Stimulated activated CD8-positive, alpha-beta memory T cell treated with anti-CD3 and anti-CD28 coated beads, Interleukin-15, amount 100 ng/mL, for 48 hours (primary cell): ENCODE measurements at regions not wholly inside any gene's neighbourhood (a gene's known extent, or its start where the extent isn't known, plus 50 kb on each side); places are given as distances from the start of the nearest gene placed in this dataset.
"Not testable (repeated sequence)": the region's sequence is repeated elsewhere in the genome, so short reads cannot be mapped to it uniquely, and the experiment has no call there.

Experiments
- DNase-seq, 2 donors: peaks; one replicate each; pipeline ENCODE4 v3.0.0-alpha.2; 2020; ENCODE audit warnings: low read depth in 2 of 2

DNA sequence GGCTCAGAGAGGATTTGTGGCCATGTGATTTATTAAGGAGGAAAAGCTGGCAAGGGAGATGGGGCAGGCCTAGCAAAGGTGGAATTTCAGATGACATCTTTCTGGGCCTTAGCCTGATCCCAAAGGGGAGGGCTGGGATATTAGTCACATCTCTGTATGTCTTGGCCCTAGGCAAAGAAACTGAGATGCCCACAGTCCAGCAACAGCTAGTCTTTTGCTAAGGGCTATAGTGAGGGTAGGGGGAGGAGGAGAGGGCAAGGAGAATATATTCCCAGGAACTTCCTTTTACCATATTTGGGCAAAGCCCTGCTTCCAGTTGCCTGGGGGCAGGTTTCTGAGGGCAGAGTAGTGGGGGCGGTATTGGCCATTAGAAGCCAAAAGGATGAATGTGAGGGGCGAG is 209.8 kb upstream of the NR3C2 start:
- DNase-seq, result no peak

DNA sequence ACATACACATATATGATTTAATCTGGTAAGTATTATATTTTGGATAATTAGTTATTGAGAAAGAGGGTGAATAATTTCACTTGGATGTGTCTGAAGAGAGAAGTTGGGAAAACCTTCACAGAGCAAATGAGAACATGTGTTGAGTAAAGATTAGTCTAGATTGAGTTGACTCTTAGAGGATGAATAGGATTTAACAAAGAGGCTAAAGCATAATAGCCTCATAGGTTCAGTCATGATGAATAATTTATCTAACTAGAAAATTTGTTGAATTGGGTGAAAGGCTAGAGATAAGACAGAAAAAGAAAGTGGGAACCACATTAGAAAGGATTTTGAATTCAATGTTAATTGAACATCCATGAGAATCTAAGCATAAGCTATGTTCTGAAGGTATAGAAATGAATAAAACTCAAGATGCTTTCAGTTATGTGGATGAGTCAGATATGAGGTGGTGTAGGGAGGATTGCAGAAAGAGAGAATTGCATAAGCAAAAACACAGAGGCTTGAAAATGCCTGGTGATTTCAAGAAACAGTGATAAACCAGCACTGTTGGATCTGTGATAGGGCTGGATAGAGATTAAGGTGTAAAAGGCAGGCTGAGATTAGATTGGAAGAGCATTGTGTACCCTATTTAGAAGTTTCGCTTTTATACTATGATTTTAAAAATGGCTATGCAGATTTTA is 207.6 kb upstream of the NR3C2 start:
- DNase-seq, result no peak

DNA sequence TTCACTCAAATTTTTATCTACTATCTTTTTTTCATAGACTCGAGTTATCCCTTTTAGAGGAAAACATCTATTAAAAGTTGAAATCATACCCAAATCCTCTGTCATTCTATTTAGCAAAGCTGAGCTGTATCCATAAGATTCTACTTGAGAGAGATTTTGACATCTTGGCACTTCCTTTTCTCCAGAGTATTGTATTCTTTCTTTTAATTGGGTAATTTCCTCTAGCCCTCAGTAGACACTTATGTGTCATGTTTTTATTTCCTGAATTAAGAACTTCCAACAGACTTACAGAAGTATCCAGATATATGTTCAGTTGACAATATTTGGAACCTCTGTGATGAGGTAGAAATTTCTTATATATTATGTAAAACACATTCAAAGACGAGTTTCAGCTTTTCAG is 201.6 kb upstream of the NR3C2 start:
- no peak for DNase-seq

GRCh38 chr4:148642907-148643306 is 200.7 kb upstream of the NR3C2 start:
- no peak for DNase-seq

GRCh38 chr4:148638079-148638478 is 195.9 kb upstream of the NR3C2 start:
- DNase-seq, result not testable (repeated sequence)

DNA sequence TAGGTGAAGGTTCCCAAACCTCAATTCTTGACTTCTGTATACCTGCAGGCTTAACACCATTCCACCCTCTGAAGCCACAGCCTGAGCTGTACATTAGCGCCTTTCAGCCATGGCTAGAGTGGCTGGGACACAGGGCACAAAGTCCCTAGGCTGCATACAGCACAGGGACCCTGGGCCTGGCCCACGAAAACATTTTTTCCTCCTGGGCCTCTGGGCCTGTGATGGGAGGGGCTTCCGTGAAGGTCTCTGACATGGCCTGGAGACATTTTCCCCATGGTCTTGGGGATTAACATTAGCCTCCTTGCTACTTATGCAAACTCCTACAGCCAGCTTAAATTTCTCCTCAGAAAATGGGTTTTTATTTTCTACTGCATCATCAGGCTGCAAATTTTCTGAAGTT is 195.2 kb upstream of the NR3C2 start:
- not testable (repeated sequence) for DNase-seq

- no peak for DNase-seq
Observed at GRCh38 chr4:148634476-148634875, 192.3 kb upstream of the NR3C2 start.

DNA sequence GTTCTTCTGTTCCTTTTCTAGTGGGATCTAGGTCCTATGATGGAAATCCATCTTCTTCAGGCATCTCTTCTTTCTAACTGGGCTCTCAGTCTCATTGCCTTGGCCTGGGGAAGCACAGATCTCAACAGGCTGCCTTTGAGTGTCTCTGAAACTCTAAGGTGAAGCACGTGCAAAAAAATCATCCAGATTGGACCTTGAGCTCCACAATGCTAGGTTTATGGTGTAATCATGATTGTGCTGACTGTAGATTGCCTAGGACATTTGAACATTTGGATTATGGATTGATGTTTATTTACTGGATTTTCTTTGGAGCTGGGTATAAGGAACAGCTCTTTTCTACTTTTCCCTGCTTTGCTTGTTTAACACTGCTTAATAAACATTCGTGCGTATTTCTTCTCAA is 191.5 kb upstream of the NR3C2 start:
- DNase-seq, result no peak

DNA sequence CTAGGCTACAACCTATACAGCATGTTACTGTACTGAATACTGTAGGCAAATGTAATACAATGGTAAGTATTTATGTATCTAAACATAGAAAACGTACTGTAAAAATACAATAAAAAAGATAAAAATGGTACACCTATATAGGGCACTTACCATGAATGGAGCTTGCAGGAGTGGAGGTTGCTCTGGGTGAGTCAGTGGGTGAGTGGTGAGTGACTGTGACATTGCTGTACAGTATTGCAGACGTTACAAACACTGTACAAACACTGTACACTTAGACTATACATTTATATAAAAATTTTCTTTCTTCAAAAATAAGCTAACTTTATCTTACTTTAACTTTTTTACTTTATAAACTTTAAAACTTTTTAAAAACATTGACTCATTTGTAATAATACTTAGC is 190.3 kb upstream of the NR3C2 start:
- DNase-seq, result no peak

DNA sequence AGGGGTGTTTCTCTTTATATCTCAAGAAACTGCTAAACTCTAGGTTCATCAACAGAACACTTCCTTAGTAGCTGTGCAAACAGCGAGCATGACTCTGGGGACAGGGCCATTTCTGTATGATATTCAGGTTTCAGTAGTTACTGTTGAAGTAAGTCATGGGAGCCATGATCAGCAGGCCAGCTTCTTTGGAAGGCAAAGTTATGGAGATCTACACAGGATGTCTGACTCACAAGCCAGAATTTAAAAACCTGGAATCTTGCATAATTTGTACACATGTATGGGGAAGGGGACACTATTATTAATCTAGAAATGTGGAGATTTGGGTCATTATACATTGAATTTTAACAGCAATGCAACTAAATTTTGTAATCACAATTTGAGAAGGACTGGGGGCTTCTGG is 187.8 kb upstream of the NR3C2 start:
- no peak for DNase-seq

DNA sequence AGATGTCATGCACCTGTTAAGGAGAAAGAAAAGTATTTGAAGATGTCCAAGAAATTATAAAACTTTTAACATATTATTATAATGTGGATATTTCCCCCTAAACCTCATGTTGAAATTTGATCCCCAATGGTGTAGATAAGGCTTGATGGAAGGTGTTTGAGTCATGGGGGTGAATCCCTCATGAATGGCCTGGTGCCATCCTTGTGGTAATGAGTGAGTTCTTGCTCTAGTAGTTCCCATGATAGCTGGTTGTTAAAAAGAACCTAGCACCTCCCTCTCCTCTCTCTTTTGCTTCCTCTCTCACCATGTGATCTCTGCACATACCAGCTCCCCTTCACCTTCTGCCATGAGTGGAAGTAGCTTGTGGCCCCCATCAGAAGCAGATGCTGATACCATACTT is 176.6 kb upstream of the NR3C2 start:
- no peak for DNase-seq

DNA sequence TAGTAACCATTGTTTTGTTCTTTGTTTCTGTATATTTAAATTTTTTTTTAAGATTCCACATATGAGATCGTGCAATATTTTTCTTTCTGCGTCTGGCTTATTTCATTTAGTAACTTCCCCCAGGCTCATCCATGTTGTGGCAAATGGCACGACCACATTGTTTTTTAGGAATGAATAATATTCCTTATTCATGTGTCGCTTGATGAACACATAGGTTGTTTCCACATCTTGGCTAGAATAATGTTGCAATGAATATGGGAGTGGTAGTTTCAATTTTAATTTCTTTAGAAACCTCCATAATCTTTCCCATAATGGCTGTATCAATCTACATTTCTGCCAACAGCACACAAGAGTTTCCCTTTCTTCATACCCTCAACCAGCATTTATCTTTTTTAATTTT is 166.8 kb upstream of the NR3C2 start:
- DNase-seq, result no peak

GRCh38 chr4:148598418-148599207 is 156.4 kb upstream of the NR3C2 start:
- DNase-seq, result not testable (repeated sequence)

GRCh38 chr4:148589182-148589581 is 147.0 kb upstream of the NR3C2 start:
- no peak for DNase-seq

DNA sequence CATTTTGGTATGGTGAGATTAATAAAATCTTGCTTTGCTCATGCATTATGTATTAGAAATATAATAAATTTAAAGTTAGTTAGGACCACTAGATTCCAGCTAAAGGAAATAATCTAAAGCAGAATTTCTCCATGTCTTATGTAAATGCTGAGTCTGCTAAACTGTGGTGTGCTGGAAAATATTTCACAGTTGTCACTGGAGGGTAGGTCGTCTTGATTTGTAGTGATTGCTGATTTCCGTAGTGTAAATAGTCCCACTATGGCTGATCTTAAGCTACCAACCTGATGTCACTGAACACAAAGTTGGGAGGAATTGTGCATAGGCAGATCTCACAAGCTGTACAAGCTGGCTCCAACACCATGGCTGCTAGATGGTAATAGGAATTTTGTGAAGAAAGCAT is 133.4 kb upstream of the NR3C2 start:
- no peak for DNase-seq

- DNase-seq, result no peak
Observed at GRCh38 chr4:148574911-148575310, 132.7 kb upstream of the NR3C2 start.

- DNase-seq, result no peak
Observed at GRCh38 chr4:148574502-148574901, 132.3 kb upstream of the NR3C2 start.

DNA sequence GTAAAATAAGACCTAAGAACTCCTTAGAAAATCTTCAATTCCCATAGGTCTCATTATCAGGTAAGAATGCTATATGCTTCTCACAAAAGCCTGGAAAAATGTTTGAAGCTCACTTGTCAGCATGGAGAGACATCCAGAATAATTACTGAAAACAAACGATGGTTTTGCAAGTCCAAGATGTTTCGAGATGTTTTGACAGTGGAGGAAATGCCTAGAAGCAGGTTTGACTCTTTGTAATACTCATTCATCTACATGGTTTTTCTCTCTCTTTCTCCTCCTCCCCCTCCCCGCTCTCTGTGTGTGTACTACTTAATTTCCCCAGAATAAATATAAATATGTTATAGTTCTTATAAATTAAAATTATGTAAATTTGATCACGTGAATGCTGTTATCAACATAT is 131.9 kb upstream of the NR3C2 start:
- no peak for DNase-seq

GRCh38 chr4:148573296-148573695 is 131.1 kb upstream of the NR3C2 start:
- no peak for DNase-seq

DNA sequence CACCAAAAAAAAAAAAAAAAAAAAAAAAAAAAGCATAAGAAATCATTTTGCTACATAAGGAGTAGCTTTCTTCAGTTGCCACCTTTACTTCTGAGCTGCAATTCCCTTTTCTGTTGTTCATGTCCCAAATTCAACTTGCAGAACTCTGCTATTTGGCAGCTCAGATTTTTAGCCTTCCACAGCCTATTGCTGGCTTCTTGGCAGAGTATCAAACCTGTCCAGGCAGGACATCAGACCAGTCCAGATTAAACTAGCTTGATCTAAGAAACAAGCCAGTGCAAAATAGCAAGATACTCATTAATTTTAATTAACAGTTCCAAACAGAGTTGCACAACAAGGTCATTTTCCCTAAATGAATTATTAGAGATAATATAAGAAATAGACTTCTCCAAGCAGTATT is 123.6 kb upstream of the NR3C2 start:
- DNase-seq, result no peak

DNA sequence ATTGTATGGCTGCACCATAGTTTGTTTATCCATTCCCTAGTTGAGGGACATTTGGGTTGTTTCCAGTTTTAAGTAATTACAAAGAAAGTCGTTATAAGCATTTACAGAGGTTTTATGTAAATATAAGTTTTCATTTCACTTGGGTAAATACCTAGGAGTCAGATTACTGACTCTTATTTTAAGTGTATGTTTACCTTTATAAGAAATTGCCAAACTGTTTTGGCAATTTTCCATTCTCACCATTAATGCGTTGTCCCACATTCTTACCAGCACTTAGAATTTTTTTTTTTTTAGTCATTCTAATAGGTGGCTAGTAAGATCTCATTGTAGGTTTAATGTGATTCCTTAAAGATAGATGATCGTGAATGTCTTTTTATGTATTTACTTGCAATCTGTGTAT is 121.5 kb upstream of the NR3C2 start:
- DNase-seq, result no peak

DNA sequence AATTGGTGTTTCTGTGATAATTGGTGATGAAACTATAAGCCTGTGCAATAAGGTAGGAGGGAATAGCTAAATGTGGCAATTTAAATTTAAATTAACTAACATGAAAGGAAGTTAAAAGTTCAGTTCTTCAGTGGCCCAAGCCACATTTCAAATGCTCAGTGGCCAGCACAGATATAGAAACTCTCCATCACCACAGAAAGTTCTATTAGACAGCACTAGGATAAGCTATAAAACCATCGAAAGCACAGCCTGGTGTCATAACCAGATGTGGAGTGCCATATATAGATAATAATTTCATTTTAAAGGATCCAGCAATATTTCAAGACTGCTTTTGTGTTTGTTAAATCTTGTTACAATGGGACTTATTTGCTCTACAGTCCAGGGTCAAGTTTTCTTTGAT is 119.3 kb upstream of the NR3C2 start:
- no peak for DNase-seq

DNA sequence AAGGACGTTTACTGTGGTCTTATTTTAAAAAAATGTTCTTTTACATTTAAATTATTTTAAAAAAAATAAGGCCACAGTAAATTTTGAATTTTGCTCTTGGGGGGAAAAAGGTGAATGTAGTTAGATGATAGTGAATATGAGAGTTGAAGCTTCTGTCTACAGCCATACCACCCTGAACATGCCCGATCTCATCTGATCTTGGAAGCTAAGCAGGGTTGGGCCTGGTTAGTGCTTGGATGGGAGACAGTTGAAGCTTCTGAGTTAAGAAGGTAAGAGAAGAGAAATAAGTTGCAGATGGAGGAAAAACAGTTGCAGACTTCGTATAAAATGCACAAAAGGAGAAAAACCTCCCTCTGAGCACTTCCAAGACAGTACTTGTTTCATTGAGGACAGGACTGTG is 115.6 kb upstream of the NR3C2 start:
- DNase-seq, result no peak

DNA sequence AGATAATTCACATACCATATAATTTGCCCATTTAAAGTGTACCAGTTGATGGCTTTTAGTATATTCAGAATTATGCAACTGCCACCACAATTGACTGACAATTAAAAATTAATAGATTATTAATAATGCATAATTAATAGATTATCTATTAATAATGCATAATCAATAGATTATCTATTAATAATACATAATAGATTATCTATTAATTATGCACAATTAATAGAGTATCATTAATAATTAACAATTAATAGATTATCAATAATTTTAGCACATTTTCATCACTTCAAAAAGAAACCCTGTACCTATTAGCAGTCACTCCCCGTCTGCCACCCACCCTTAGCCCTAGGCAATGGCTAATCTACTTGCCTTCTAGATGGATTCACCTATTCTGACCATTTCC is 108.6 kb upstream of the NR3C2 start:
- DNase-seq, result no peak
